ENCODE measurements at regions not wholly inside any gene's neighbourhood (a gene's known extent, or its start where the extent isn't known, plus 50 kb on each side); places are given as distances from the start of the nearest gene placed in this dataset.

- no peak for DNase-seq (ENCODE audit: low read depth)
Observed at GRCh38 chr5:3888310-3888709, 292.7 kb downstream of the IRX1 start.

- DNase-seq (ENCODE audit: low read depth) = no peak
Observed at GRCh38 chr5:3889412-3890142, 293.9 kb downstream of the IRX1 start.

- no peak for DNase-seq (ENCODE audit: low read depth)
Observed at GRCh38 chr5:3891113-3891512, 295.5 kb downstream of the IRX1 start.

- DNase-seq (ENCODE audit: low read depth) = no peak
Observed at GRCh38 chr5:3893527-3893926, 297.9 kb downstream of the IRX1 start.

GRCh38 chr5:3893975-3894374, 298.3 kb downstream of the IRX1 start:
- no peak for DNase-seq (ENCODE audit: low read depth)

- DNase-seq (ENCODE audit: low read depth) = no peak
Observed at GRCh38 chr5:3896098-3896497, 300.5 kb downstream of the IRX1 start.

- DNase-seq (ENCODE audit: low read depth) = no peak
Observed at GRCh38 chr5:3899093-3899492, 303.5 kb downstream of the IRX1 start.

GRCh38 chr5:3904584-3904983, 309.0 kb downstream of the IRX1 start:
- DNase-seq (ENCODE audit: low read depth) = no peak

- no peak for DNase-seq (ENCODE audit: low read depth)
Observed at GRCh38 chr5:3905031-3905430, 309.4 kb downstream of the IRX1 start.

- no peak for DNase-seq (ENCODE audit: low read depth)
Observed at GRCh38 chr5:3905521-3905920, 309.9 kb downstream of the IRX1 start.

- no peak for DNase-seq (ENCODE audit: low read depth)
Observed at GRCh38 chr5:3911111-3911510, 315.5 kb downstream of the IRX1 start.

GRCh38 chr5:3911773-3912172, 316.1 kb downstream of the IRX1 start:
- DNase-seq (ENCODE audit: low read depth) = no peak

- DNase-seq (ENCODE audit: low read depth) = no peak
Observed at GRCh38 chr5:3912790-3913189, 317.2 kb downstream of the IRX1 start.

- DNase-seq (ENCODE audit: low read depth) = no peak
Observed at GRCh38 chr5:3913279-3913678, 317.6 kb downstream of the IRX1 start.

- no peak for DNase-seq (ENCODE audit: low read depth)
Observed at GRCh38 chr5:3925022-3925421, 329.4 kb downstream of the IRX1 start.

GRCh38 chr5:3925935-3926334, 330.3 kb downstream of the IRX1 start:
- no peak for DNase-seq (ENCODE audit: low read depth)

GRCh38 chr5:3929799-3930198, 334.2 kb downstream of the IRX1 start:
- DNase-seq (ENCODE audit: low read depth) = no peak

GRCh38 chr5:3931976-3932375, 336.3 kb downstream of the IRX1 start:
- no peak for DNase-seq (ENCODE audit: low read depth)

GRCh38 chr5:3933536-3933935, 337.9 kb downstream of the IRX1 start:
- DNase-seq (ENCODE audit: low read depth) = no peak

- DNase-seq (ENCODE audit: low read depth) = no peak
Observed at GRCh38 chr5:3933966-3934365, 338.3 kb downstream of the IRX1 start.

GRCh38 chr5:3943859-3944258, 348.2 kb downstream of the IRX1 start:
- no peak for DNase-seq (ENCODE audit: low read depth)

- DNase-seq (ENCODE audit: low read depth) = no peak
Observed at GRCh38 chr5:3944930-3945329, 349.3 kb downstream of the IRX1 start.

- no peak for DNase-seq (ENCODE audit: low read depth)
Observed at GRCh38 chr5:3948838-3949237, 353.2 kb downstream of the IRX1 start.

GRCh38 chr5:3954199-3954598, 358.6 kb downstream of the IRX1 start:
- no peak for DNase-seq (ENCODE audit: low read depth)

- no peak for DNase-seq (ENCODE audit: low read depth)
Observed at GRCh38 chr5:3954633-3955032, 359.0 kb downstream of the IRX1 start.

Measured in stimulated activated CD8-positive, alpha-beta memory T cell treated with anti-CD3 and anti-CD28 coated beads, Interleukin-7, amount 100 ng/mL, for 24 hours (primary cell).